Astrocyte (in vitro differentiated cells and primary cell): ENCODE measurements at regions not wholly inside any gene's neighbourhood (a gene's known extent, or its start where the extent isn't known, plus 50 kb on each side); places are given as distances from the start of the nearest gene placed in this dataset.

ENCODE experiments used
- DNase-seq: peaks from one replicate; pipeline ENCODE4 v3.0.0-alpha.2; 2010; ENCODE audit warnings: low read depth
- FAIRE-seq: peaks from 2 replicates; lab custom pipeline; 2011; peaks lifted over from hg19 to GRCh38; lab: Jason Lieb, UNC
- H2AFZ ChIP-seq: 2 replicates; pipeline ENCODE4 v1.6.0; 2012; ENCODE audit warnings: low read depth, low read length, inconsistent platforms
- H3K27ac ChIP-seq: 2 replicates; pipeline ENCODE4 v1.5.1; 2011; ENCODE audit warnings: low read depth, low read length, inconsistent platforms
- H3K27me3 ChIP-seq: 2 replicates; pipeline ENCODE4 v1.6.0; 2011; ENCODE audit warnings: low read length, inconsistent platforms; ENCODE audit not compliant: insufficient read depth
- H3K36me3 ChIP-seq: 2 replicates; pipeline ENCODE4 v1.5.1; 2011; ENCODE audit warnings: low read length, inconsistent platforms; ENCODE audit not compliant: insufficient read depth
- H3K4me1 ChIP-seq: 2 replicates; pipeline ENCODE4 v1.5.1; 2011; ENCODE audit warnings: low read length, inconsistent platforms; ENCODE audit not compliant: insufficient read depth
- H3K4me2 ChIP-seq: 2 replicates; pipeline ENCODE4 v1.6.0; 2012; ENCODE audit warnings: low read length, inconsistent platforms
- H3K4me3 ChIP-seq: 2 replicates; pipeline ENCODE4 v1.5.1; 2011; ENCODE audit warnings: low read depth, mild to moderate bottlenecking, low read length, inconsistent platforms; ENCODE audit not compliant: insufficient read depth
- H3K79me2 ChIP-seq: 2 replicates; pipeline ENCODE4 v1.6.0; 2012; ENCODE audit warnings: mild to moderate bottlenecking, low read length, inconsistent platforms; ENCODE audit not compliant: insufficient read depth
- H3K9ac ChIP-seq: 2 replicates; pipeline ENCODE4 v1.6.0; 2012; ENCODE audit warnings: mild to moderate bottlenecking, low read length, inconsistent platforms
- H3K9me3 ChIP-seq: 2 replicates; pipeline ENCODE4 v1.5.1; 2012; ENCODE audit warnings: low read depth, mild to moderate bottlenecking, low read length, inconsistent platforms; ENCODE audit not compliant: insufficient read depth
- H4K20me1 ChIP-seq: 2 replicates; pipeline ENCODE4 v1.6.0; 2012; ENCODE audit warnings: low read length, inconsistent platforms; ENCODE audit not compliant: insufficient read depth
- H3K27ac Mint-ChIP-seq: one replicate; pipeline ENCODE4 v1.8.0; 2021; ENCODE audit warnings: mild to moderate bottlenecking, mixed read lengths; ENCODE audit not compliant: unreplicated experiment
- H3K27me3 Mint-ChIP-seq: one replicate; pipeline ENCODE4 v1.8.0; 2021; ENCODE audit warnings: low read depth, mixed read lengths; ENCODE audit not compliant: unreplicated experiment
- H3K36me3 Mint-ChIP-seq: one replicate; pipeline ENCODE4 v1.8.0; 2021; ENCODE audit warnings: low read depth, mixed read lengths; ENCODE audit not compliant: unreplicated experiment
- H3K4me1 Mint-ChIP-seq: one replicate; pipeline ENCODE4 v1.8.0; 2021; ENCODE audit warnings: low read depth, mixed read lengths; ENCODE audit not compliant: unreplicated experiment
- H3K4me3 Mint-ChIP-seq: one replicate; pipeline ENCODE4 v1.8.0; 2021; ENCODE audit warnings: mild to moderate bottlenecking, moderate library complexity, mixed read lengths; ENCODE audit not compliant: unreplicated experiment
- H3K9me3 Mint-ChIP-seq: one replicate; pipeline ENCODE4 v1.8.0; 2021; ENCODE audit warnings: mild to moderate bottlenecking, mixed read lengths; ENCODE audit not compliant: unreplicated experiment
- EZH2 ChIP-seq: IDR thresholded peaks from 2 replicates; pipeline ENCODE4 v1.6.1; 2012; ENCODE audit warnings: mild to moderate bottlenecking, low read length, inconsistent platforms; ENCODE audit not compliant: insufficient read depth
- TF ChIP-seq, protein P1 (sequence below): IDR thresholded peaks from 2 replicates; pipeline ENCODE4 v1.5.1; 2011; ENCODE audit warnings: low read depth, mild to moderate bottlenecking, inconsistent platforms, low read length, moderate library complexity; ENCODE audit not compliant: insufficient read depth

GRCh38 chr2:241929551-241930490, 60.3 kb downstream of the RTP5 start:
- no peaks in the 10 kb centered on the region for H3K36me3 Mint-ChIP-seq
- no peak overlapping the region for H3K4me3 ChIP-seq
- no peaks in the 10 kb centered on the region for H3K36me3 ChIP-seq
- no peak overlapping the region for H3K27ac Mint-ChIP-seq
- H3K4me2 ChIP-seq = no peak overlapping the region
- H3K4me1 ChIP-seq = no peaks in the 10 kb centered on the region
- H3K27ac ChIP-seq = no peak overlapping the region
- no peaks in the 10 kb centered on the region for H3K79me2 ChIP-seq
- peaks cover 17% of the 10 kb centered on the region for H3K27me3 Mint-ChIP-seq
- no peaks in the 10 kb centered on the region for H3K9me3 ChIP-seq
- FAIRE-seq (no peak), DNase-seq (no peak)
- peak overlapping the region; percentile 50 for H3K4me3 Mint-ChIP-seq
- no peak for TF ChIP-seq EZH2
- TF ChIP-seq, protein P1, sequence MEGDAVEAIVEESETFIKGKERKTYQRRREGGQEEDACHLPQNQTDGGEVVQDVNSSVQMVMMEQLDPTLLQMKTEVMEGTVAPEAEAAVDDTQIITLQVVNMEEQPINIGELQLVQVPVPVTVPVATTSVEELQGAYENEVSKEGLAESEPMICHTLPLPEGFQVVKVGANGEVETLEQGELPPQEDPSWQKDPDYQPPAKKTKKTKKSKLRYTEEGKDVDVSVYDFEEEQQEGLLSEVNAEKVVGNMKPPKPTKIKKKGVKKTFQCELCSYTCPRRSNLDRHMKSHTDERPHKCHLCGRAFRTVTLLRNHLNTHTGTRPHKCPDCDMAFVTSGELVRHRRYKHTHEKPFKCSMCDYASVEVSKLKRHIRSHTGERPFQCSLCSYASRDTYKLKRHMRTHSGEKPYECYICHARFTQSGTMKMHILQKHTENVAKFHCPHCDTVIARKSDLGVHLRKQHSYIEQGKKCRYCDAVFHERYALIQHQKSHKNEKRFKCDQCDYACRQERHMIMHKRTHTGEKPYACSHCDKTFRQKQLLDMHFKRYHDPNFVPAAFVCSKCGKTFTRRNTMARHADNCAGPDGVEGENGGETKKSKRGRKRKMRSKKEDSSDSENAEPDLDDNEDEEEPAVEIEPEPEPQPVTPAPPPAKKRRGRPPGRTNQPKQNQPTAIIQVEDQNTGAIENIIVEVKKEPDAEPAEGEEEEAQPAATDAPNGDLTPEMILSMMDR = no peak
- H3K9me3 Mint-ChIP-seq = no peaks in the 10 kb centered on the region
- no peak overlapping the region for H2AFZ ChIP-seq
- H3K4me1 Mint-ChIP-seq = peaks cover 13% of the 10 kb centered on the region
- H3K27me3 ChIP-seq = peaks cover 7% of the 10 kb centered on the region
- no peak overlapping the region for H3K9ac ChIP-seq
- H4K20me1 ChIP-seq = no peaks in the 10 kb centered on the region

GRCh38 chr2:241931084-241931975, 61.8 kb downstream of the RTP5 start:
- H3K4me3 Mint-ChIP-seq = no peak overlapping the region
- Histone ChIP-seq H4K20me1 (no peaks in the 10 kb centered on the region), H3K4me2 (no peak overlapping the region), H3K4me3 (no peak overlapping the region), H3K36me3 (no peaks in the 10 kb centered on the region), H3K79me2 (no peaks in the 10 kb centered on the region), H3K27me3 (peaks cover 2% of the 10 kb centered on the region), H3K9ac (no peak overlapping the region), H3K27ac (no peak overlapping the region), H2AFZ (no peak overlapping the region), H3K4me1 (no peaks in the 10 kb centered on the region), H3K9me3 (no peaks in the 10 kb centered on the region)
- DNase-seq = no peak
- H3K36me3 Mint-ChIP-seq = peaks cover 2% of the 10 kb centered on the region
- no peak for TF ChIP-seq EZH2
- TF ChIP-seq, protein P1 = no peak
- H3K4me1 Mint-ChIP-seq = peaks cover 7% of the 10 kb centered on the region
- peaks cover 8% of the 10 kb centered on the region for H3K27me3 Mint-ChIP-seq
- H3K9me3 Mint-ChIP-seq = peaks cover 4% of the 10 kb centered on the region
- H3K27ac Mint-ChIP-seq = no peak overlapping the region
- FAIRE-seq = no peak
